CD1c-positive myeloid dendritic cell (primary cell): ENCODE measurements at regions not wholly inside any gene's neighbourhood (a gene's known extent, or its start where the extent isn't known, plus 50 kb on each side); places are given as distances from the start of the nearest gene placed in this dataset.

Experiments
- DNase-seq: peaks from one replicate; pipeline ENCODE4 v3.0.0-alpha.2; 2016; ENCODE audit errors: extremely low spot score

DNA sequence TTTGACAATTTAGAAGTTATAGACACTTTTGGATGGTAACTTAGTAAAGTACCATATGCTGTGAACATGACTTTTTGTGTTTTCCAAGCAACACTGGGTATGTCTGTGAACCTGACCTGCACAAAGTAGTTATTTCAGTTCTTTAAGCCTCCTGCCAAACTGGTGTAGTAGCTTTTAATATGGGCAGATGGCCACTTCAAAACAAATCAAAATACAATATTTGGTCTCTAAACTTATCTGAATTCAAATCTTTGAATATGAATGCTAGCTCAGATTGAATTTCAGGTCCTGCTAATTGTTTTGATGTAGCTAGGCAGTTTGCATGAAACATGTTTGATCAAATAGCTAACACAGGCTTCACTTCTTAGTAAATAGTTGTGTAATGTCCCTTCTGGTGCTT is 1176.7 kb upstream of the CDH9 start:
- no peak for DNase-seq

GRCh38 chr5:28214292-28214691 is 1175.9 kb upstream of the CDH9 start:
- no peak for DNase-seq

- DNase-seq: no peak
These were observed 1170.0 kb upstream of the CDH9 start for GRCh38 chr5:28208356-28208755.

- DNase-seq: no peak
These were observed 1151.6 kb upstream of the CDH9 start for GRCh38 chr5:28190011-28190410.

GRCh38 chr5:28174691-28175090 is 1136.3 kb upstream of the CDH9 start:
- DNase-seq: no peak

DNA sequence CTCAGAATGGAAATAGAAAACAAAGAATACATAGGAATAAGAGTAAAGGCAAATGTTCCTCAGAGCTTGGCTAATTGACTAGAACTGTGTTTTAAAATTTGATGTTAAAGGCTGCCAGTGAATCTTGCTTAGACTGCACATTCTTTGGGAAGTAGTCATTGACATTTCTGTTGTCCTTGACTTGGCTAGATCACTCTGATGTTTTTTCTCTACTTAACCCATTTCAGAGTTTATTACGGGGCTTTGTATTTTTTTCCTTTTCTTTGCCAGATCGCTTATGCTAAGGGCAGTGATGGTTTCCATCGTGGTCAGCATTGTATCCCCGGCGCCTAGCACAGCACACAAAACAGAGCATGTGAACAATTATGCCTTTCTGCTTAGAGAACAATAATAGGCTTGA is 1126.7 kb upstream of the CDH9 start:
- no peak for DNase-seq

DNA sequence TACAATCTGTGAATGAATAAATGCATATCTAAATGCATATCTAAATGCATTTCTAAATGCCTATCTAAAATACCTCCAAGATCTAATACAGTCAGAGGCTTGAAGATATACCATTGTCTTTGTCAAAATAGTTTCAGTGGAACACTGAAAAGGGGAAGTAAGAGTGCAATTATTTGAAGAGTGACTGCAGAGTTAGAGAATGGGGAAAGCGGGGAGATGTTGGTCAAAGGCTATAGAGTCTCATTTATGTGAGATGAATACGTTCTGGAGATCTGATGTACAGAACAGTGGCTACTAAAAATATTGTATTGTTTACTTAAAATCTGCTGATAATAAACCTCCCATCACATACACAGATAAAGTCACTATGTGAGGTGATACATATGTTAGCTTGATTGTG is 1126.2 kb upstream of the CDH9 start:
- no peak for DNase-seq

DNA sequence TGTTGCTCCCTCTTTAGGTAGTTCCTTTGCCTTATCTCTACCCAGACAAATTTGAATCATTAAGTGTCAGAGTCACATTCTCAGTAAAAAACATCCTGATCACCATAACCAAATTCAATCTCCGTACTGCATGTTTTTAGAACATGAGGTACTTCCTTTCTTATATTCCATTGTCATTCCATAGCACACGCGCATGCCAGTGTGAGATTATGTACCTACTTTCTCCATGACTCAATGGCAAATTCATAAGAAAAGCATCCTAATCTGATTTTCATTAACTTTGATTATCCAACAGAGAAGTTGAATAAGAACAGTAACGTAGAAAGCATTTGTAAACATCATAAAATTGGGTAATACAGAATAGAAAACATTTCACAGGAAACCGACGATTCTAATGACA is 1118.6 kb upstream of the CDH9 start:
- no peak for DNase-seq

- DNase-seq: no peak
These were observed 1105.1 kb upstream of the CDH9 start for GRCh38 chr5:28143519-28143918.

DNA sequence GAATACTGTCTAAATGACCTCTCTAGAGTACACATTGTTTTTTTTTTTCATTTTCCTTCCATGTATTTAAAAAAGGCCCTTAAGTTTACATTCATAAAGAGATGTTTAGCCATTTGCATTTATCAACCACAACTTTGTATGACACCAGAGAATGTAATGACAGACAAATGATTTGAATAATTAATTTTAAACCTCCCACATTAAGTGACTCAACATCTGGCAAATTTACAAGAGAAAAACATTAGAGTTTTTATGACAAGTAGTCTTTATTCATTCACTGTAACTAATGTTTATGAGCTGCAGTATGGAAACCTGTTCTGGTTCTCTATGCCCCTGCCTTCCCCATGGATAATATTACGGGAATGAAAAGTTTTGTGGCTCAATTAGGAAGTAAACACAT is 1093.8 kb upstream of the CDH9 start:
- no peak for DNase-seq

- no peak for DNase-seq
These were observed 1079.3 kb upstream of the CDH9 start for GRCh38 chr5:28117691-28118090.

DNA sequence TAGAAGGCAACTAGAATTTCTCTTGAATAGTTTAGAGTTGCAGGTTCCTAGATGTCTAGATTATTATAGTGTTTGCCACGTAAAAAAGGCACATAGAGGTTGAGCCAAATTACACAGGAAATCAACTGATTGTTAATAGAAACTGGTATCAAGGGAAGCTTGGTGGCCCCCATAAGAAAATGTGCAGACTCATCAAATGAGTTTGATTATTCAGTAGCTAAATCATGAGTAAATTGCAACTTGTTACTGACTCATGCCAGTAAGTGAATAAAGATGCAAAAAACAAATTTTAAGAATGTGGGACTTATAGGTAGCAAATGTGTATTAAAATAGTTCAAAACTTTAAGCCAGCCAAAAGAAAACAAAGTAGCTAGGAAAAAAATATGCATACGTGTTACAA is 1078.9 kb upstream of the CDH9 start:
- DNase-seq: no peak

DNA sequence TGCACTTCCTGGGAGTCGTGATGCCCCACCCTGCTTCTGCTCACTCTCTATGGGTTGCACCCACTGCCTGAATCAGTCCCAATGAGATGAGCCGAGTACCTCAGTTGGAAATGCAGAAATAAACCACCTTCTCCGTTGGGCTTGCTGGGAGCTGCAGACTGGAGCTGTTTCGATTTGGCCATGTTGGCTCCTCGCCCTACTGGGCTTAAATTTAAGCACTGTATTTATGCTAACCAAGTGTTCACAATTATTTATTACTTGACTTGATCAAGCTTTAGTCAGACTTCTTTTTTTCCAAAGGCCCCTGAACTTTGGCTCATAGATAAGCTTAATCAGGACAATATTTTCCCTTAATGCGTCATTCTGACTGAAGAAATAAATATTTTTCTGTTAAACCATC is 1072.4 kb upstream of the CDH9 start:
- no peak for DNase-seq

DNA sequence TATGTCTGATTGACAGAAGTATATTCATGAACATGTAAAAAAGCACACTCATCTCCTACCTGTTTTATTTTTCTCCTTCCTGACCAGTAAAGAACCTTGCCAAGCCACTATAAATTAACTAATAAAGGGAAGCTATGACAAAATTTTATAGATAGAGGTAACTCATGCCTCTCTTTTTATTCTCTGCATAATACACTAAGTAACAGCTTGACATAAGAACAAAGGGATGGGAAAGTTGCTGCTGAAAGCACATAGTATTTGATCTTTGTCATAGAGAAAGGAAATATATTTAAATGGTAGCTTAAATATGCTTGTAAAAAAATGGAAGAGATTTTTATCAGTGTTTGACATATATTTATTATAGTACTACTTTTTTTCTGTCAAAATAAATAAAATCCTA is 1065.7 kb upstream of the CDH9 start:
- DNase-seq: no peak

DNA sequence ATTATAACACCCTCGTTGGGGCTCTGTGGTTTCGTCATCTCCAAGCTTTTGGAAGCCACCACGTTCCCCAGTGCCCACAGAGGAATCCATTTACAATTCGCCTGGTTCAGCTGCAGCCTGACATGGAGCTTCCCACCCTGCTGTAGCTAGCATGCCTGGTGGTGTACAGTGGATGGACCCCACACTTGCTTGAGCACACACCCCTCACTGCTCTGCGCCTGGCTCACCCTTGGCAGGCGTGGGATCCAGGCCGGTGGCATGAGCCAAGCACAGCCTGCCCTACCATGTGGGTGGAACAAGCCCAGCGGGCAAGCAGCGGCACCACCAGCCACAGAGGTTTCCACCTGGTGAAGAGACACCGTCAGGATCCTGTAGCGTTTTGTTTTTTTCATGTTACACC is 1045.7 kb upstream of the CDH9 start:
- no peak for DNase-seq

DNA sequence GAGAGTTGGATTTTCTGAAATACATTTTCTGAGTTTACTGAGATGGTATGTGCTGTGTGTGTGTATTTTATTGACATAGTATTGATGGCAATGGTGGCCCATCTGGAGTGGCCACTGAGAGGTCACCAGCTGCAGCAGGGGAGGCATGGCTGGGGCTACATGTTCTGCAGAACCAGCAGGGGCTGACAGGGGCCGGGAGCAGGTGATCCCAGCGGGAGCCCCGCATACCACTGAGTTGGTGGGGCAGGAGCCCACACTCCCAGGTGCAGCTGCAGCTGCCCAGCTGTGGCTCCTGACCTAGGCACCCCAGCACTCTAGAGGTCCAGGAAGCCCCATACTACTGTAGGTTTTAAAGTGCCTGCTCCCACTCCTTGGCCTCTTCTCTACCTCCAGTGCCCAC is 1044.2 kb upstream of the CDH9 start:
- DNase-seq: no peak

DNA sequence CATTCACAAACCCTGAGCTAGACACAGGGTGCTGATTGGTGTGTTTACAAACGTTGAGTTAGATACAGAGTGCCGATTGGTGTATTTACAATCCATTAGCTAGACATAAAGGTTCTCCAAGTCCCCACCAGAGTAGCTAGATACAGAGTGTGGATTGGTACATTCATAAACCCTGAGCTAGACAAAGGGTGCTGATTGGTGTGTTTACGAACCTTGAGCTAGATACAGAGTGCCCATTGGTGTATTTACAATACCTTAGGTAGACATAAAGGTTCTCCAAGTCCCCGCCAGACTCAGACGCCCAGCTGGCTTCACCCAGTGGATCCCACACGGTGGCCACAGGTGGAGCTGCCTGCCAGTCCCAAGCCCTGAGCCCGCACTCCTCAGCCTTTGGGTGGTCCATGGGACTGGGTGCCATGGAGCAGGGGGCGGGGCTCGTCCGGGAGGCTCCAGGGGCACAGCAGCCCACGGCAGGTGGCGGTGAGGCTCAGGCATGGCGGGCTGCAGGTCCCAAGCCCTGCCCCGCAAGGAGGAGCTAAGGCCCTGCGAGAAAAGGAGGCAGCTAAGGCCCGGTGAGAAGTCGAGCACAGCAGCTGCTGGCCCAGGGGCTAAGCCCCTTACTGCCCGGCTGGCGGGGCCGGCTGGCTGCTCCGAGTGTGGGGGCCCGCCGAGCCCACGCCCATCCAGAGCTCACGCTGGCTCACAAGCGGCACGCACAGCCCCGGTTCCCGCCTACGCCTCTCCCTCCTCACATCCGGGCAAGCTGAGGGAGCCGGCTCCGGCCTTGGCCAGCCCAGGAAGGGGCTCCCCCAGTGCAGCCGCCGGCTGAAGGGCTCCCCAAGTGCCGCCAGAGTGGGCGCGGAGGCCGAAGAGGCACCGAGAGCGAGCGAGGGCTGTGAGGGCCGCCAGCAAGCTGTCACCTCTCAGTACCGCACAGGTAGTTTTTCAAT is 1039.2 kb upstream of the CDH9 start:
- DNase-seq: no peak

DNA sequence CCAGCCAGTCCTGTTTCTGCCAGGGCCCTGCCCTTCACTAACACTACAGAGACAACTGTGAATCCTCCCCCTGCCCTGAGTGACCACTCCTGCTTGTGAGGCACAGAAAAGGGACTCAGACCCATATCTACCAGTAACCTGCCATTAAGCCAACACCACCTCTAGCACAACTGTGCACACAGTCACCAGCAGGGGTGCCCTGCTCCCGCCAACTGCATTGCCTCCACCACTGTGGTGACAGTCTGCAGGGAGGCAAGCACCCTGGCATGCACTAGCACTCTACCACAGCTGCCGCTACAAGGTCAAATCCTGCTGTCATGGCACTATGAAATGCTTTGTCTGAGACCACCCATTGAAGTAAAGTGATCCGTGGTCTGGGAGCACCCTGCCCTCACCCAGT is 1028.5 kb upstream of the CDH9 start:
- no peak for DNase-seq

- DNase-seq: no peak
These were observed 1027.3 kb upstream of the CDH9 start for GRCh38 chr5:28065656-28066055.

DNA sequence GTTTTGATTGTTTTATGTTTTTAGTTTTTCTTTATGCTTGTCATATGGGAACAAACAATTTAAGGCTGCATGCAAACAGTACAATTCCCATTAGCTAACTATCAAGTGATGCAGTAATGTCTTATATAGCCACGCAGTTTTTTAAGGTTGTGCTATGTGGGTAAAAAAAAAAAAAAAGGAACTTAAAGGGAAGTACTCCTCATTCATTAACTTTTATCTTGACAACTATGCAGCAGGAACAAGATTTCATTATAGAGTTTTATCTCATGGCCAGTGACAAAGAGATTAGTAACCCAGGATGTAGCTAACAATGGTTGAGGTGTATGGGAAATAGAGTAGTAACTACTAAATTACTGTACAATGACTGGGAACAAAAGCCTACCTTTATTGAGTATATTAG is 1008.2 kb upstream of the CDH9 start:
- no peak for DNase-seq

DNA sequence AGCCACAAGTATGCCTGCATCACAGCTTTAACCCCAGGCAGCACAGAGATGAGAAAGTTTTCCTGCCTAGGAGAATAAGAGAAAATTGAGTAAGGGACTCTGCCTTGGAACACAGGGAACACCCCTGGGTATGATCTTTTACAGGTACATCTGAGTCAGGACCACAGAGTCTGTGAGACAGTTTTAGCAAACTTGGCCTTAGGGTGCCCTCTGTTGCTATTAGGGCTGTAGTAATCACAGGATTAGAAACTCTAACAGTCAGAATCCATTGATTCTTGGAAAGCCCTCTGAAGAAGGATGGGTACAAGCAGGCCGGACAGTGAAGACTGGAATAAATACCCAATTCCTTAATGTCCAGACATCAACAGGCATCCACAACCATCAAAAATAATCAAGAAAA is 989.5 kb upstream of the CDH9 start:
- no peak for DNase-seq

DNA sequence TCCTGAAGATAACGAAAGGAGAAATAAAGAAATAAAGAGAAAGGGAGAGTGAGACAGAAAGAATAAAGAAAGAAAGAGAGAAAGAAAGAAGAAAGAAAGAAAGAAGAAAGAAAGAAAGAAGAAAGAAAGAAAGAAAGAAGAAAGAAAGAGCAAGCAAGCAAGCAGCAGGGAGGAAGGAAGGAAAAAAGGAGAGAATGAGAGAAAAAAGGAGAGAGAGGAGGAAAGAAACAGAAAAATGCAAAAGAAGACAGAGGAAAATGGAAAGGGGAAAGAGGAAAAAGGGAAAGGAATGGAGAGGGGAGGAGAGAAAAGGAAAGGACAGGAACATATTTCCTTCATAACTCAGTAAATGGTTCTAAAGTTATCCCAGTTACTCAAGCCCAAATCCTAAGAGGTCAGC is 978.8 kb upstream of the CDH9 start:
- DNase-seq: no peak

DNA sequence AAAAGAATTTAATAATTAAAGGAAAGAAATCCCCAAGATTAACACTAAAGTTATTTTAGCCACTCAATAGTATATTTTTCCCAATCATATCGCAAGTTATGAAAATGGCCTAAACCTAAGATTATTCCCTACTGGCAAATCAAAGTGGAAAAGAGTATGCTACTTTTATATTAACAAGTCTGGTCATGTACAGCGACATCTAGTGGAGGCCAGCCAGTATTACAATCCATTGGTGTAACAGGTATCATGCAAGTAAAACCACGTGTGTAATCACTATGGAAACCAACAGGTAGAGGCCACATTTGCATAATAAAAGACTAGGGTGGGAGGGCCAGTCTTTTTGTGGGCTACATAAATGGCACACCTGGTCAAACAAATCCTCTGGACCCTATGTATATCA is 976.4 kb upstream of the CDH9 start:
- no peak for DNase-seq

DNA sequence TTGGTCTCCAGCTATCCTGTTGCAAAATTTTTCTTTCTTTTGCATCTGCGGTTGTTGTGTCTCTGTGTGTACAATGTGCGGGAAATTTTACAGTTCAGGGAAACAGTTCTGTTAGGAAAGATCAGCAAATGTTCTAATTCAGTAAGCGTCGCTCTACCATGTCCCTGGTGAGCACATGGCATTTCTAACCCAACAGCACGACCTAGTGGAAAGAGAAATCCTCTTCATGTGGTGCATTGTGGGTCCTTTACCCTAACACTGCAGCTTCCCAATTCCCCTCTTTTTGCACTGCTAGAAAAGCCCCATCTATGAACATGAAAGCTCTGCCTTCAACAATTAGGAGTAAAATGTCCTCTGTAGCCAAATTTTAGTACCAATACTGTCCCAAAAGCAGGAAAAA is 974.2 kb upstream of the CDH9 start:
- no peak for DNase-seq
